HK-2 (cell line): ENCODE measurements at regions not wholly inside any gene's neighbourhood (a gene's known extent, or its start where the extent isn't known, plus 50 kb on each side); places are given as distances from the start of the nearest gene placed in this dataset.

Experiments
- DNase-seq: peaks from one replicate; pipeline ENCODE4 v3.0.0-alpha.2; 2018; ENCODE audit not compliant: unreplicated experiment

GRCh38 chr1:214205053-214205452 is 75.9 kb upstream of the SMYD2 start:
- DNase-seq = no peak

- no peak for DNase-seq
Measured at GRCh38 chr1:214208460-214208859, 72.5 kb upstream of the SMYD2 start.

DNA sequence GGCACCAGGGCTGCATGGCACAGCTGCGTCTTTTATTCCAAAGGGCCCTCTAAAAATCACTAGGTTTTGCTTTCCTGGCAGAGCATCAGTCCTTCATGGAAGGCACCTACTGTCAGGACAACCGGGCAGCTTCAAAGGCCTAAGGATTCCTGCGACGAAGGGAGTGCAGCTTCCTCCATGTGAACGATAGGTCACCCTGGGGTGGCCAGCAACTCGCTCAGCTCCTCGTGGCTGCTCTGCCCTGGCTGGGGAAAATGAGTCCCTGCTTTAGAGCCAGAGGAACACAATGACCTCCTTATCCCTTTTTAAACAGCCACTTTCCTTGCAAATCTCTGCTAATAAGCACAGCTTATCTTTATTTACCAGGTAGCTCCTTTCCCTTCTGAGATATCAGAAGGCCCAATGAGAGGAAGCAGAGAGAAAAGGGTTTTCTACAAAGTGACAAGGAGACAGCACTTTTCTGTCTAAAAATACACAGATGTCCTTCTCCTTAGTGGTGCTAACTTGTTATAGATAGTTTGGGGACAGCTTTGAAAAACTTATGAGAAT is 71.6 kb upstream of the SMYD2 start:
- no peak for DNase-seq

DNA sequence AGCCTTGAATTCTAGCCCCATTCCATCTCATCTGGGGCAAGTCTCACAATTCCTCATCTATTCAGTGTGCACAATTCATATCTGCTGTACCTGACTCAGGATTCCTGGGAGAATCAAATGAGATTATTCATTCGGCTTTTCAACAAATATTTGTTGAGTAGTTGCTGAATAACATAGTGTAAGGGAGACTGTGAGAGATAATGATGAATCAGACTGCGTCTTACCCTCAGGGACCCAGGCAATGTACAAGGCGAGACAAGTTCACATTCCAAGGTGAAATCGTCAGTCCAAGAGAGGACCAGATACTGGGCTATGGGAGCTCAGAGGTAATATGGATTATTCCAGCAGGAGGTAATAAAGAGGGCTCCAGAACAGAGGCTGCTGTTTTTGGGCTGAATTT is 67.8 kb upstream of the SMYD2 start:
- DNase-seq = peak; percentile 17

GRCh38 chr1:214214851-214215250 is 66.1 kb upstream of the SMYD2 start:
- DNase-seq = no peak

DNA sequence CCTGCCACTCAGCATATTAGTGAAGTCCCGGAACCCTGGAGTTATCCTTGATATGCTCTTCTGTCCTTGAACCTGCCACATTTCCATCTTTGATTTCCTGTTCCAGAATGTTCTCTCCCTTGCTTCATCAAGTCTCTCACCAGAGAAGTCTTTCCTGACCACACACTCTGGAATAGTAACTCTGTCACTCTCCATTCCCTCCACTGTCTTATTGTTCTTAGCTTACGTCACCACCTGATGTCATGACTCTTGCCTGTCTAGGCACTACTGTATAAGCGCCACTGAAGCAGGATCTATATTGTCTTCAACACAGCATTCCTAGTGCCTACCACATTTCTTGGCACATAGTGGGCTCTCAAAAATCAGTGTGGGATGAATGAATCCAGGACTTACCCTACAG is 65.4 kb upstream of the SMYD2 start:
- DNase-seq = no peak

DNA sequence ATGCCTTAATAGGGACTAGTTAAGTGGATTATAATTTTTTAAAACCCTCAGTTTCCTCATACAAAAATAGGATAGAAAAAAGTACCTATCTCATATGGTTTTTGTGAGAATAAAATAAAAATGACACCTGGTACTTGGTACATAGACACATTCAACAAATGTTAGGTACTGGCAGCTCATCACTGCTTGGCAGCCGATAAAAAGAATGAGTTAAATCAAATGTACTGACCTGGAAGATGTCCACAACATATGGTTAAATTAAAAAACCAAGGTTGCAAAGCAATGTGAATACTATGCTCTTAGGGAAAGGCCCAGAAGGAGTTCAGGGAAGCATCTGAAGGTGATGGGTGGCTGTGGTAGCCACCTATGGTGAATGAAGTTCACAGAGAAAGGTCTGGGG is 64.9 kb upstream of the SMYD2 start:
- no peak for DNase-seq

GRCh38 chr1:214216779-214217178 is 64.2 kb upstream of the SMYD2 start:
- DNase-seq = no peak

DNA sequence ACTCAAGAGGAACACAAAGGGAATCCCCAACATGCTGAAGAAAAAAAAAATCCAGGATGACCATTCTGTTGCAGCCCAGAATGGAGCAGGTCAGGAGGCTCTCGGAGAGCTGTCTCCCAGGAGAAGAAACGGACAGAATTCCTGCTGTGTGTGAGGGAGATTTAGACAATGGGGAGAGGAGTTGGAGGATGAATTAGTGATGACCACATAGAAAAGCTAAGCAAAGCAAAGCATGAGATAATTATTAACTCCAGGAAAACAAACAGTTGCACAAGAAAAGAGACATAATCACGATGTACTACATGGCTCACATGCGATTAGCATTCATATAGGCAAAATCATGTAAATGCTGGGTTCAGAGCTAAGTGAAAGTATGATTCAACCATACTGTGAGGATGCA is 61.1 kb upstream of the SMYD2 start:
- no peak for DNase-seq

- no peak for DNase-seq
Measured at GRCh38 chr1:214220891-214221290, 60.1 kb upstream of the SMYD2 start.

- no peak for DNase-seq
Measured at GRCh38 chr1:214224611-214225354, 56.2 kb upstream of the SMYD2 start.

- no peak for DNase-seq
Measured at GRCh38 chr1:214228976-214229375, 52.0 kb upstream of the SMYD2 start.

- no peak for DNase-seq
Measured at GRCh38 chr1:214229736-214230135, 51.2 kb upstream of the SMYD2 start.
